ENCODE measurements at regions not wholly inside any gene's neighbourhood (a gene's known extent, or its start where the extent isn't known, plus 50 kb on each side); places are given as distances from the start of the nearest gene placed in this dataset.

- H3K4me3 Mint-ChIP-seq, result no peak overlapping the region
- peaks cover 0 to 7% (median 0%) of the 10 kb centered on the region in 5 donors for H3K27me3 Mint-ChIP-seq
- DNase-seq, result no peak
- no peak overlapping the region for H3K27ac Mint-ChIP-seq
- POLR2A ChIA-PET, result no interaction called here
- peaks cover 0 to 2% (median 0%) of the 10 kb centered on the region in 9 donors for H3K9me3 Mint-ChIP-seq
- H3K4me1 Mint-ChIP-seq, result peaks cover 0 to 3% (median under 1%) of the 10 kb centered on the region in 4 donors
- no peak for ATAC-seq
- H3K36me3 Mint-ChIP-seq, result no peaks in the 10 kb centered on the region
Observed at GRCh38 chr10:113345826-113346624, 206.8 kb upstream of the HABP2 start.

- ATAC-seq (no peak), DNase-seq (no peak)
- Mint-ChIP-seq H3K9me3 (peaks cover 0 to 3% (median 0%) of the 10 kb centered on the region in 9 donors), H3K4me1 (peaks cover 0 to 3% (median under 1%) of the 10 kb centered on the region in 4 donors), H3K36me3 (no peaks in the 10 kb centered on the region), H3K4me3 (no peak overlapping the region), H3K27me3 (peaks cover 0 to 7% (median 0%) of the 10 kb centered on the region in 5 donors), H3K27ac (no peak overlapping the region)
- POLR2A ChIA-PET, result no interaction called here
Observed at GRCh38 chr10:113347508-113347907, 205.3 kb upstream of the HABP2 start.

GRCh38 chr10:113348694-113349093 is 204.2 kb upstream of the HABP2 start:
- no peak overlapping the region for H3K4me3 Mint-ChIP-seq
- no peak for ATAC-seq
- POLR2A ChIA-PET, result no interaction called here
- H3K4me1 Mint-ChIP-seq, result peaks cover 0 to 3% (median under 1%) of the 10 kb centered on the region in 4 donors
- H3K27ac Mint-ChIP-seq, result no peak overlapping the region
- H3K36me3 Mint-ChIP-seq, result no peaks in the 10 kb centered on the region
- H3K27me3 Mint-ChIP-seq, result peaks cover 0 to 4% (median 0%) of the 10 kb centered on the region in 5 donors
- no peak for DNase-seq
- H3K9me3 Mint-ChIP-seq, result peaks cover 0 to 3% (median 0%) of the 10 kb centered on the region in 9 donors

- Mint-ChIP-seq H3K4me3 (no peak overlapping the region), H3K27me3 (peaks cover 0 to 7% (median 0%) of the 10 kb centered on the region in 5 donors), H3K4me1 (peaks cover 0 to 5% (median under 1%) of the 10 kb centered on the region in 4 donors), H3K9me3 (peaks cover 0 to 3% (median 0%) of the 10 kb centered on the region in 9 donors), H3K27ac (no peak overlapping the region), H3K36me3 (no peaks in the 10 kb centered on the region)
- POLR2A ChIA-PET, result no interaction called here
- no peak for ATAC-seq
- DNase-seq, result no peak
Observed at GRCh38 chr10:113350311-113351040, 202.4 kb upstream of the HABP2 start.

- Mint-ChIP-seq H3K4me1 (peaks cover 0 to 2% (median 0%) of the 10 kb centered on the region in 4 donors), H3K9me3 (peaks cover 0 to 3% (median 0%) of the 10 kb centered on the region in 9 donors), H3K36me3 (peaks cover 0 to 2% (median 0%) of the 10 kb centered on the region in 3 donors), H3K4me3 (no peak overlapping the region), H3K27me3 (peaks cover 0 to 10% (median 0%) of the 10 kb centered on the region in 5 donors), H3K27ac (no peak overlapping the region)
- ATAC-seq, result no peak
- POLR2A ChIA-PET, result no interaction called here
- no peak for DNase-seq
Observed at GRCh38 chr10:113354711-113355110, 198.1 kb upstream of the HABP2 start.

DNA sequence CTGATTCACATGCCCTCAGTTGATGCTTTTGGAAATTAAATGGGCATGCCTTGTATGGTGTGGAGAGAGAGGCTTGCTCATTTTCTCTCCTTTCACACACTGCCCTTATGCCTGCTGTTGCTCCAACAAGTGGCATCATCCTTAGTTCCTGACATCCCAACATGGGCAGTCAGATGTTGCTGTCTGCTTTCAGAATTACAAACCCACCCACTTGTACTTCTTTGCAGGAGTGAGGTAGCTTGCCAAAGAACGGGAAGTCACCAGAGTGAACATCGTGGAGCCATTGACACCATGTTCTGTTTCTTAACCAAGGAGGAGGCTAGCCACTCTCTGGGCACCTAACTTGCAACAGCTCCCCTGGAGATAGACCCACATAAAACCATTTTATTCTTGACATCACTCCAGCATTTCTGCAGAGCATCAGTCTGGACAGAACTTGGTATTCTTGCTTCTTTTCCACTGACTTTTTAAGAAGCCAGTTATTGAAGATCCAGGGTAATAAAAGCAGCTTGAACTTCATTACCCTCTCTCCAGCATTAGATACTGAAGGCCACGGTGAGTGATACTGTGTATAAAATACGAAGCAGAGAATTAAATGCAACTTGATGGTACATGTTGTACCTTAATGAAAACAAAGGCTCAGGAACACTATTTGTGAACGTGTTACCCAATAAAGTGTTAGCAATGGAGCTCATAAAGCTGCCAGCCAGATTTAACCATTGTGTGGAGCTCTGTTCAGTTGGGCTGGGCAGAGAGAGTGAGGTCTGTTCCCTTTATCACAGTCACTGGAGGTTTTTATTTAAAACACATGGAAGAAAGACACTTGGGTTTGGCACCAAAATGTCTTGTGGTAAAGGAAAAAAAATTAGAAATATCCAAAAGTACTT is 195.8 kb upstream of the HABP2 start:
- Mint-ChIP-seq H3K36me3 (peaks cover 0 to 2% (median 0%) of the 10 kb centered on the region in 3 donors), H3K9me3 (peaks cover 0 to 2% (median 0%) of the 10 kb centered on the region in 9 donors), H3K27me3 (peaks cover 0 to 10% (median 0%) of the 10 kb centered on the region in 5 donors), H3K4me3 (no peak overlapping the region), H3K27ac (no peak overlapping the region), H3K4me1 (peaks cover 0 to 2% (median under 1%) of the 10 kb centered on the region in 4 donors)
- POLR2A ChIA-PET, result no interaction called here
- no peak for ATAC-seq
- DNase-seq, result no peak

GRCh38 chr10:113357681-113358300 is 195.1 kb upstream of the HABP2 start:
- Mint-ChIP-seq H3K4me3 (no peak overlapping the region), H3K27me3 (peaks cover 0 to 10% (median 0%) of the 10 kb centered on the region in 5 donors), H3K36me3 (peaks cover 0 to 2% (median 0%) of the 10 kb centered on the region in 3 donors), H3K4me1 (peaks cover 4 to 8% (median 5%) of the 10 kb centered on the region in 4 donors), H3K9me3 (no peaks in the 10 kb centered on the region), H3K27ac (peak overlapping the region in 1 of 10 donors; percentile 40)
- DNase-seq, result no peak
- no peak for ATAC-seq
- POLR2A ChIA-PET, result no interaction called here

DNA sequence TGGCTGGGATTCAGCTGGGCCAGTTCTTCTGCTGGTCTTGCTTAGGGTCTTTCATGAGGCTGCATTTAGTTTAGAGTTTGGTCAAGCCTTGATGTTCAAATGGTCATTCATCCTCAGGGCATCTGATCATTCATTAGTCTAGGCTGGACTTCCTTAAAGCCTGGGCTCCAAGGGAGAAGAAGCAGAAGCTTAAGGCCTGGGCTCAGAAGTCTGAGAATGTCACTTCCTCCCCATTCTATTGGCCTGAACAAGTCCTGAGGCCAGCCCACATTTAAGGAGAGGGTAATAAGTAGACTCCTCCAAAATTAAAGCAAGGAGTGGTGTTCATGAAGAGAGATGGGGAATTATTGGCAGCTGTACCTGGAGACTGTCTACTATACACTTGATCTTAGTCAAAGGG is 193.2 kb upstream of the HABP2 start:
- H3K9me3 Mint-ChIP-seq, result no peaks in the 10 kb centered on the region
- H3K36me3 Mint-ChIP-seq, result peaks cover 0 to 2% (median 0%) of the 10 kb centered on the region in 3 donors
- H3K27me3 Mint-ChIP-seq, result peaks cover 0 to 10% (median 0%) of the 10 kb centered on the region in 5 donors
- H3K4me3 Mint-ChIP-seq, result no peak overlapping the region
- H3K4me1 Mint-ChIP-seq, result peaks cover 2 to 9% (median 5%) of the 10 kb centered on the region in 4 donors
- POLR2A ChIA-PET, result no interaction called here
- no peak overlapping the region for H3K27ac Mint-ChIP-seq
- no peak for ATAC-seq
- DNase-seq, result no peak

DNA sequence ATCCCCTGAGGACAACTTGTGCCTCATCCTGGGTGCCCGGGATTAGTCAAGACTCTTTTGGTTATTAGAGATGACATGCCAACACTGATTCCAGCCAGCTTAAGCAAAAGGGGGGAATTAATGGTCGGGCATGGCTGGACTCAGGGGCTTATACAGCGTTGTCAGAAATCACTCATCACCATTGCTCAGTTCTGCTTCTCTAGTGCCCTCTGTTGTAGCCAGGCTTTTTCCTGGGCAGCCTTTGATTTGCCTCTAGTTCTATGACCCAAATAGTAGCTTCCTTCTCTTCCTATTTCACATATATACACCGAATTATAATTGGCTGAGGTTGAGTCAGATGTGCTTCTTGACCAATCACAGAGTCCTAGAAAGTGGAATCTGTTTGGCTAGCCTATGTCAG is 192.0 kb upstream of the HABP2 start:
- Mint-ChIP-seq H3K27me3 (peaks cover 0 to 6% (median 0%) of the 10 kb centered on the region in 5 donors), H3K36me3 (peaks cover 0 to 3% (median 2%) of the 10 kb centered on the region in 3 donors), H3K4me3 (no peak overlapping the region), H3K27ac (no peak overlapping the region), H3K9me3 (peaks cover 0 to 3% (median 0%) of the 10 kb centered on the region in 9 donors), H3K4me1 (peaks cover 5 to 14% (median 7%) of the 10 kb centered on the region in 4 donors)
- POLR2A ChIA-PET, result no interaction called here
- ATAC-seq, result no peak
- no peak for DNase-seq

DNA sequence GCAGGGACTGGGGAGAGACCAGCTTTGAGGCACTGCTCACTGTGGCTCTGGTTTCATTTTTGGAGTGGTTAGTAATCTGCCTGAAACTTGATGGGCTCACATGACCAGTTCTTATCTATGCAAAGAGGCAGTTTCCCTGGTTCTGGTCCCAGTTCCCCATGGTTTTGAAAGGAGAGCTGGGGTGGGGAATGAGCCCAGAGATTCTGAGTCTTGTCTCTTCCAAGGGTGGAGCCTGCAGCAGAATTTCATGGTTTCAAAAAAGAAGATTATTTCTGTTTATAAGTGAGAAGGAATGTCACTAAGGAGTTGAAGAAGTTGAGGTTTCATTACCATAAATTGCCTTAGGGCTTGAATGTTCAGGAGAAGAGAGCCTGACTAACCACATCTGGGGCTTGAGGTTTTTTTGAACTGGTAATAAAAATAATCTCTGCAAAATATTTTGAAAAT is 190.2 kb upstream of the HABP2 start:
- Mint-ChIP-seq H3K4me1 (peaks cover 5 to 14% (median 7%) of the 10 kb centered on the region in 4 donors), H3K4me3 (no peak overlapping the region), H3K27me3 (peaks cover 0 to 6% (median 0%) of the 10 kb centered on the region in 5 donors), H3K9me3 (peaks cover 0 to 8% (median 0%) of the 10 kb centered on the region in 9 donors), H3K36me3 (peaks cover 0 to 9% (median 0%) of the 10 kb centered on the region in 3 donors), H3K27ac (peak overlapping the region in 1 of 10 donors; percentile 3)
- ATAC-seq (no peak), DNase-seq (no peak)
- POLR2A ChIA-PET, result no interaction called here

DNA sequence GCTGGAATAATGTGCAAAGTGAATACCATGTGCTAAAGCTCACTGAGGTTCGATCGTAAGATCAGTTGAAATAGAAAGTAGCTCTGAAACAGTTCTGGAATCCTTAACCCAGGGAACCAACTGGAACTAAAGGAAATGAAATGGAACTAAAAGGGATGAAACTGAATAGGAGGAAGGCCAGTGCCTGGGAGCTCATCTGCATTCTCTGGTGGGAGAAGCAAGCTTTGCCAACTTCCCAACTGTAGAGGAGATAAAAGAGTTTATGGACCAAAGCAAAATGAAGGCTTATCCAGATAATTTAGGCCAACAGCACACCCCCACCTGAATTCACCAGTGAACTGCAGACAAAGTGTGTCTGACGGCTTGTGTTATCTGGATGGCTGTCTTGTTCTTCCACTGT is 188.6 kb upstream of the HABP2 start:
- H3K4me3 Mint-ChIP-seq, result no peak overlapping the region
- DNase-seq, result no peak
- peaks cover 0 to 4% (median 0%) of the 10 kb centered on the region in 5 donors for H3K27me3 Mint-ChIP-seq
- POLR2A ChIA-PET, result interaction anchor here (0.6 kb wide), 1 partner anchor 20 kb away, joined by 5 read pairs; no protein-coding TSS in a partner anchor
- ATAC-seq, result no peak
- H3K27ac Mint-ChIP-seq, result no peak overlapping the region
- peaks cover 0 to 9% (median 0%) of the 10 kb centered on the region in 3 donors for H3K36me3 Mint-ChIP-seq
- peaks cover 0 to 8% (median 0%) of the 10 kb centered on the region in 9 donors for H3K9me3 Mint-ChIP-seq
- H3K4me1 Mint-ChIP-seq, result peaks cover 5 to 14% (median 7%) of the 10 kb centered on the region in 4 donors

Measured in naive thymus-derived CD8-positive, alpha-beta T cell (primary cell).